Activated CD4-positive, alpha-beta memory T cell treated with anti-CD3 and anti-CD28 coated beads, Interleukin-2, amount 10 ng/mL, durations not matched to agents 7 days and 5 days (primary cell): ENCODE measurements at regions not wholly inside any gene's neighbourhood (a gene's known extent, or its start where the extent isn't known, plus 50 kb on each side); places are given as distances from the start of the nearest gene placed in this dataset.

ENCODE experiments used
- CTCF ChIA-PET: fragments of 350-600 bp; sonication (Branson Sonifier 250); formaldehyde crosslinking; loops from one replicate; lab custom pipeline; 2021; ENCODE audit warnings: antibody characterized with exemption, inconsistent platforms; lab: Charles Lee
- POLR2A ChIA-PET: fragments of 350-600 bp; sonication (Branson Sonifier 250); formaldehyde crosslinking; loops from one replicate; lab custom pipeline; 2021; ENCODE audit warnings: antibody characterized with exemption; lab: Charles Lee
- DNase-seq: peaks from one replicate; pipeline ENCODE4 v3.0.0-alpha.2; 2020
- H3K27ac Mint-ChIP-seq: one replicate; pipeline ENCODE4 v1.8.0; 2021; ENCODE audit warnings: mild to moderate bottlenecking, mixed read lengths
- H3K27me3 Mint-ChIP-seq: one replicate; pipeline ENCODE4 v1.8.0; 2021; ENCODE audit warnings: mixed read lengths
- H3K36me3 Mint-ChIP-seq: one replicate; pipeline ENCODE4 v1.8.0; 2021; ENCODE audit warnings: low read depth, mixed read lengths
- H3K4me1 Mint-ChIP-seq: one replicate; pipeline ENCODE4 v1.8.0; 2021; ENCODE audit warnings: mixed read lengths
- H3K4me3 Mint-ChIP-seq: one replicate; pipeline ENCODE4 v1.8.0; 2021; ENCODE audit warnings: mild to moderate bottlenecking, mixed read lengths
- H3K9me3 Mint-ChIP-seq: one replicate; pipeline ENCODE4 v1.8.0; 2021; ENCODE audit warnings: mixed read lengths

DNA sequence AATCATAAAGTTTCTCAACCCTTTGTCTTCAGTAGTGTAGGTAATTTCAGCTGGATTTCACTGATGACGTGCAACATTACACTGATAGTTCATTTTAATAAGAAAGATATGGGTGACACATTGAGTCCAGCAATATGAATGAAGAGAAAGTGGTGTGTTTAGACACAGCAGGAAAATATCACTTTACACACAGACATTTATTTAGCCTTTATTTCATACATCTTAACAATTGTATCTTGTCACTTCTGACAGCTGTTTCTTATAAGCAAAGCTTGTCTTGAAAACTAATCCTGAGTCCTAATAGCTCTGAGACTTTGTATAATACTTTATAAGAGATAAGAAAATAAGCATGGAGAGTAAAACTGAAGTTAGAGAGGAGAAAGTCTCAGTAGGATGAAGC lies 720.5 kb upstream of the NUDT12 start:
- Mint-ChIP-seq H3K9me3 (peaks cover 8% of the 10 kb centered on the region), H3K36me3 (no peaks in the 10 kb centered on the region), H3K27ac (no peak overlapping the region), H3K4me1 (no peaks in the 10 kb centered on the region), H3K4me3 (no peak overlapping the region), H3K27me3 (no peaks in the 10 kb centered on the region)
- CTCF ChIA-PET = no interaction called here
- POLR2A ChIA-PET = no interaction called here
- no peak for DNase-seq

DNA sequence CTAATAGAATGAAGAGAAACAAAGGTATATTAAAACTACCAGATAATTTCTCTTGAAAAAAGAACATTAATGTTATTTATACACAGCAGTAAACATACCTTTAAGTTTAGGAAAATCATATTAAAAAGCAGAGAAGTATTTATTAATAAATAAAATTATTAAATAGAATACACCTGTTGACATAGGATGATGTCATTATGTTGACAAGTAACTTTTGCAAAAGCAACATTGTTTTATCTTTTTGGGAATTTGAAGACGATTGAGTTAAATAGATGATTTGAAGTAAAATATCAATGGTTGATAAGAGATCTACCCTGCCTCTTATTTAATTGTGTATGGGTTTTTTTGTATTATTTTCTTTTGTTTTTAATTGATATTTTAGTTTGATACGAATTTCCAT lies 711.1 kb upstream of the NUDT12 start:
- no peak overlapping the region for H3K4me3 Mint-ChIP-seq
- CTCF ChIA-PET = no interaction called here

DNA sequence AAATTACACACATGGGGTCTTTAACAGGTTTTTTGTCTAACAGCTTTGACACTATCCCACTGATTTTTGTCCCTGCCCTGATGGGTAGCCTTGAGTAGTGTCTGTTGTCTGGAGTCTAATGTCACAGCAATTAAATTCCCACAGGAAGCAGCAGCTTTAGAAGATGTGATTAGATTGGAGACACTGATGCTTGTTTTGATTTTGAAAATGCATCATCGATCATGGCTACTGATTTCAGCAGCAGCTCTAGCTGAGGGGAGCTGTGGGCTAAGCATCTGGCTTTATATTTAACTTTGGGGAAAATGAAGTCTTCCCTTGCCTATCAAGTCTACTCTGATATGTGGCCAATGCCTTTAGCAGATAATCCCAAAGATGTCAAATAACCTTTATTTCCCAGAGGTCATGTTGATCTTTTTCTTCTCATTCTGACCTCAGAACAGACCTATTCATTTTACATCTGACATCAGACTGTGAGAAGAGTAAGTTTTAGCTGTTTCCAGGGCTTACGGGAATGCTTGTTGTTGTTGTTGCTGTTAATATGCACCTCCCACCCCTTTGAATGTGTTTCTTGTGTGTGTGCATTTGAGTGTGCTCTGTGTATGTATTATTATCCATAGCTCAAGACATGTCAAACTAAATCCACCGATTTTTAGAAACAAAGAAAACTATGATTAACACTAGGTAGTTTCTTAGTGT lies 704.9 kb upstream of the NUDT12 start:
- H3K4me1 Mint-ChIP-seq = no peaks in the 10 kb centered on the region
- DNase-seq = no peak
- CTCF ChIA-PET = no interaction called here
- H3K27ac Mint-ChIP-seq = no peak overlapping the region
- no peaks in the 10 kb centered on the region for H3K36me3 Mint-ChIP-seq
- no peaks in the 10 kb centered on the region for H3K27me3 Mint-ChIP-seq
- POLR2A ChIA-PET = no interaction called here
- H3K9me3 Mint-ChIP-seq = peaks cover 4% of the 10 kb centered on the region
- H3K4me3 Mint-ChIP-seq = no peak overlapping the region

More for the DNA sequence above, 711.1 kb upstream of the NUDT12 start:
- POLR2A ChIA-PET = no interaction called here
- Mint-ChIP-seq H3K4me1 (no peaks in the 10 kb centered on the region), H3K36me3 (no peaks in the 10 kb centered on the region), H3K27me3 (no peaks in the 10 kb centered on the region), H3K9me3 (peaks cover 7% of the 10 kb centered on the region), H3K27ac (no peak overlapping the region)
- no peak for DNase-seq

DNA sequence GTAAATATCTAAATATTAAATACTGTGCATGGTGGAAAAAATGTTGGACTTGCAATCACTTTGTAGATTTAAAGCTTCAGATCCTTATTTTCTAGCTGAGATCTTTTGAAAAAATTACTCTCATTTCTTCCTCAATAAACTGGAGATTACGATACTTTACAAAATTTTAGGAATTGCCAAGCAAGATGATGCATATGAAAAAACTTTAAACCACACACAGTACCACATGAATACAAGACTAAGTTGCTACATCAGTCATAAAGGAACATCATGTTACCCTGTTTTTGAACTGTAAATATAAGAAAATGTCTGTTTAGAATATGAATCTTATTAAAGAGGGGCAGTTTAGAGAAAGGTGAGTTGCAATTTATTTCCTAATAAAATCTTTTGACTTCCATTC lies 703.6 kb upstream of the NUDT12 start:
- Mint-ChIP-seq H3K27ac (no peak overlapping the region), H3K4me3 (no peak overlapping the region), H3K36me3 (no peaks in the 10 kb centered on the region), H3K27me3 (no peaks in the 10 kb centered on the region), H3K4me1 (no peaks in the 10 kb centered on the region), H3K9me3 (peaks cover 4% of the 10 kb centered on the region)
- POLR2A ChIA-PET = no interaction called here
- no peak for DNase-seq
- CTCF ChIA-PET = no interaction called here

DNA sequence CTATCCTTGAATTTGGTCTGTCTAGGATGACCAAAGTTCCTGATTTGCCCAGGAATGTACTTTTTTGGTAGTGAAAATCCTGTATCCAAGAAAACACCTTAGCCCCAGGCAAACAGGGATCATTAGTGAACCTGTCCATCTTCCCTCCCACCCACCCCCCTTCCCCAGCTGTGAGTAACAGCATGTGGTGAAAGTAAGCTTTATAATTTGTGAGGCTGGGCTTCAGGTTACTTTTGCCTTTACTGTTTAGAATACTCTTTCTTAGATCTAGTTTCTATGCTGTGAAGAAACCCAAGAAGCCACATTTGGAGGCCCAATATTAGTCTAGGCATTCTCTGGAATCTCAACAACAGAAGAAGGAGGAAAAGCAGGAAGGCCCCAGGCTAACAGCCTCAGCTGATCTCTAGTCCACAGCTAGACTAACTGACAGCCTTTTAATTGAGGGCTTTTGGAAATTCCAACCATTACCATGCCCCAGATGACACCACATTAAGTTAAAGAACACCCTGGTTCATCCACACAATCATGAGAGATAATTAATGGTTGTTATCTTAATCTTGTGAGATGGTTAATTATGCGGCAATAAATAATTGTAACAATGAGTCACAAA lies 703.0 kb upstream of the NUDT12 start:
- Mint-ChIP-seq H3K4me3 (no peak overlapping the region), H3K4me1 (no peaks in the 10 kb centered on the region), H3K9me3 (peaks cover 4% of the 10 kb centered on the region), H3K36me3 (no peaks in the 10 kb centered on the region), H3K27ac (no peak overlapping the region), H3K27me3 (no peaks in the 10 kb centered on the region)
- POLR2A ChIA-PET = no interaction called here
- no peak for DNase-seq
- CTCF ChIA-PET = no interaction called here

DNA sequence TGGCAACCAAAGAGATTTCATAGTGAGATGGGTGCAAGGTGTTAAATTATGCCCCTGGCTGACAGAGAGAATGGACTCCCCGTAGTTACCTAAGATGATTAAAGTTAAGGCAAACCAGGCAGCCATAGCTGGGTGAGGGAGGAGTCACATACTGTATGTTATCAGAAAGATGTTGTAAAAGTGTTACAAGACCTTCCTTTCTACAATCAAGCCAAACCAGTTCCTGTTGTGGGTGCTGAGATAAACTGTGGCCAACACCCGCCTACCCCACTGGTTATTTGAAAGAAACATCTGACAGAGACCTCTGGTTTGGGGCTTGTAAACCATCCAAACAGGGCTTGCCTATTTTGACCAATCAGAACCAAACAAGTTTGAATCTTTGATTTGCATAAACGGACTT lies 684.7 kb upstream of the NUDT12 start:
- no peaks in the 10 kb centered on the region for H3K9me3 Mint-ChIP-seq
- no peaks in the 10 kb centered on the region for H3K36me3 Mint-ChIP-seq
- H3K27me3 Mint-ChIP-seq = no peaks in the 10 kb centered on the region
- CTCF ChIA-PET = no interaction called here
- POLR2A ChIA-PET = no interaction called here
- H3K4me3 Mint-ChIP-seq = no peak overlapping the region
- no peak overlapping the region for H3K27ac Mint-ChIP-seq
- H3K4me1 Mint-ChIP-seq = no peaks in the 10 kb centered on the region
- DNase-seq = no peak

DNA sequence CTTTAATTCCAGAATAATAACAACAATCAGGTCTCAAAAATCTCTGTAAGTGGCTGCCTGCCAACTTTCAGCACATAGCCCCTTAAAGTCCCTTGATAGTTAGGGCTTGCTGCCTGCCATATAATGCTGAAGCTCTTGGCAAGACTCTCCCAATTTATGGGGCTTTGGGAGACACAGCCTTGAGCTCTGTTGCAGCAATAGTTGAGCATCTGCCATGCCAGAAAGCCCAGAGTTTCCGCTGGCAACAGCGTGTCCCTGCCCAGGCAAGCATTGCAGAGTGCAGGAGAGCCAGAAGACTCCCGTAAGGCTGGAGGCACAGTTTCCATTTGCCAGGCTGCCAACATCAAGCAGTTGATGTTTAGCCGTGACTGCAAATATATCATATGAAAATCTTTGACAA lies 678.5 kb upstream of the NUDT12 start:
- H3K27ac Mint-ChIP-seq = no peak overlapping the region

DNA sequence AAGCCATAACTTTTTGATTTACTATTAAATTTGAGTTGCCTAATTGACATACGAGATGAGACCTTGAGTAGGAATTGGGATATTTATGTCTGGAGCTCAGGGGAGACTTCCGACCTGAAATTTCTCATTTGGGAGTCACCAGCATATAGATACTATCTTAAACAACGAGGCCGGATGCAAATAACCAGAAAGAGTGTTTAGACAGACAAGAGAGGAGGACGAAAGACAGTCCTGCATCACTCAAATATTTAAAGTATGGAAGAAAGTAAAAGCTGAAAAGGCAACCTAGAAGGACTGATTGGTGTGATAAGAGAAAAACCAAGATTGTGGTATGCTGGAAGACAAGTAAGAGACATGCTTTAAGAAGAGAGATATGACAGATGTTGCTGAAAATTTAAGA lies 675.0 kb upstream of the NUDT12 start:
- DNase-seq = no peak
- Mint-ChIP-seq H3K4me3 (no peak overlapping the region), H3K9me3 (no peaks in the 10 kb centered on the region), H3K36me3 (no peaks in the 10 kb centered on the region), H3K4me1 (no peaks in the 10 kb centered on the region), H3K27me3 (no peaks in the 10 kb centered on the region), H3K27ac (no peak overlapping the region)
- POLR2A ChIA-PET = no interaction called here
- CTCF ChIA-PET = no interaction called here

More for the DNA sequence above, 678.5 kb upstream of the NUDT12 start:
- ChIA-PET POLR2A (no interaction called here), CTCF (no interaction called here)
- Mint-ChIP-seq H3K27me3 (no peaks in the 10 kb centered on the region), H3K4me1 (no peaks in the 10 kb centered on the region), H3K9me3 (no peaks in the 10 kb centered on the region), H3K4me3 (no peak overlapping the region), H3K36me3 (no peaks in the 10 kb centered on the region)
- no peak for DNase-seq

DNA sequence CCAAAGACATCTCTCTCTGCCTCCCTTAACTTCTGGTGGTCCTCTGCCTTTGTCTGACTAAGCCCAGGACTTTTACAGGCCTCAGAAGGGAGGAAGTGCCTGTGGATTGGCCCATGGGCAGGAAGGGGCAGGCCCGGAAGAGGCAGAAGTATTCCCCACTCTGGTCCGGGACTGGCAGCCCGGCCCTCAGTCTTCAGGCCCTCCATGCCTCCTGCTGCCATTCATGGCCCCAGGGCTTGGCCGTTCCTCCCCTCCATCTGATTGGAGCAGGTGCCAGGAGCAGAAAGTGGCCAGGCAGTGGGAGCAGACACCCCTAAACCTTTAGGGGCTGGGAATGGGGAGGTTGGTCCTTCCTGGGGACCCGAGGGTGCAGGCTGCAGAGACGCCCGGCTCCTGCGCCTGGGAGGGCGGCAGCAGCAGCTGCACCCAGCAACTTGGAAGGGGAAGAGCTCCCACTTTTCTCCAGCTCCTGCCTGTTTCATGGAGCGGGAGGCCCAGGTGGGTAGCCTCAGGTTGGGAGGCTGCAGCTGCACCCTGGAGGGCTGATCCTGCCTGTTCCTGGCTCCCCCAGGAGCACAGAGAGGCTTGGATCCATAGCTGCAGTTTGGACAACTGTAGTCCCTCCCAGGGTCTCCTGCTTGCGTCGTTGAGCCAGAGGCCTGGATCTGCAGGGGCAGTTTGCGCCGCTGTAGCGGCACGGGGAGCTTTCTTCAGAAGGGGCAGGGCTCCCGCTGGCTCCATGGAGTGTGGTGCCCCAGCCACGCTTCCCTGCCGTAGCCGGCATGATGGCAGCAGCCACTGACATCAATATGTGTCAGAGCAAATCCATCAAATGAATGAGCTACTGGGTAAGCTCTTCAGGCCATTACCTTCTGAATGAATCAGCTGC lies 661.5 kb upstream of the NUDT12 start:
- Mint-ChIP-seq H3K9me3 (peaks cover 6% of the 10 kb centered on the region), H3K4me3 (no peak overlapping the region), H3K4me1 (no peaks in the 10 kb centered on the region), H3K27ac (no peak overlapping the region), H3K27me3 (no peaks in the 10 kb centered on the region), H3K36me3 (no peaks in the 10 kb centered on the region)
- ChIA-PET POLR2A (no interaction called here), CTCF (no interaction called here)
- DNase-seq = no peak

DNA sequence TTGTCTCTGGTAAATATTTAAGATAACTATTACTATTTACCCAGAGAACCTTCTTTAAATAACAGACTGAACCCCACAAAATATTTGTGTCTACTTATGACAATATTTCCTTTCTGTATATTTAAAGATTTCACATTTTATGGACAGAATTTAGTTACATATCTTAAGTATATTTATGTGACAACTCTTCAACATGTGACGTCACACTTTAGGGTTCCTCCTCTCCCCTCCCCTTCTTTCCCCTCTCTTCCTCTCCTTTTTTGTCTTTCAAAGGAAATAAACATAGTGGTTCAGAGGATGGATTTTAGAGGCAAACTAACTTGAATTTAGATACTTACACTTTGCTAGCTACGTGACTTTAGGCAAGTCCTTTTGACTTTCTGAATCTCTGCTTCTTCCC lies 655.6 kb upstream of the NUDT12 start:
- Mint-ChIP-seq H3K27me3 (no peaks in the 10 kb centered on the region), H3K4me1 (no peaks in the 10 kb centered on the region), H3K27ac (no peak overlapping the region), H3K4me3 (no peak overlapping the region), H3K36me3 (no peaks in the 10 kb centered on the region), H3K9me3 (no peaks in the 10 kb centered on the region)
- ChIA-PET CTCF (no interaction called here), POLR2A (no interaction called here)
- no peak for DNase-seq

DNA sequence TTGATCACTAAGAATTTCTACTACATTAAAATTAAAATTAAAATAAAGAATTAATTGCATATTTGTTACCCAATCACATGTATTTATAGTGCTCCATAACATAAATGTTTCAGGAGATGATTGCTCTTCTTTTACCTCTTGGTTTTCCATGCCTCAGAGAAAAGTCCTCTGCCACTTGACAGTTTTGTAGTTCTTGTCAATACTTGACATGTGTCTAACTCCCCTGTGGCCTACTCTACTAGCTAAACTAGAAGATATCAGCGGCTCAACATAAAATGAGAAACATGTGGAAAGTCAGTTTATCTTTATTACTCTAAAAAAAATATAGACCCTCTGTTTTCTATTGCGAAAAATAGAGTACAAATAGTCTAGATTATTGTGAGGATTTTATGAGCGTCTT lies 650.6 kb upstream of the NUDT12 start:
- no peak for DNase-seq
- H3K27me3 Mint-ChIP-seq = no peaks in the 10 kb centered on the region
- H3K36me3 Mint-ChIP-seq = no peaks in the 10 kb centered on the region
- CTCF ChIA-PET = no interaction called here
- H3K9me3 Mint-ChIP-seq = no peaks in the 10 kb centered on the region
- no peak overlapping the region for H3K27ac Mint-ChIP-seq
- H3K4me3 Mint-ChIP-seq = no peak overlapping the region
- POLR2A ChIA-PET = no interaction called here
- H3K4me1 Mint-ChIP-seq = no peaks in the 10 kb centered on the region

DNA sequence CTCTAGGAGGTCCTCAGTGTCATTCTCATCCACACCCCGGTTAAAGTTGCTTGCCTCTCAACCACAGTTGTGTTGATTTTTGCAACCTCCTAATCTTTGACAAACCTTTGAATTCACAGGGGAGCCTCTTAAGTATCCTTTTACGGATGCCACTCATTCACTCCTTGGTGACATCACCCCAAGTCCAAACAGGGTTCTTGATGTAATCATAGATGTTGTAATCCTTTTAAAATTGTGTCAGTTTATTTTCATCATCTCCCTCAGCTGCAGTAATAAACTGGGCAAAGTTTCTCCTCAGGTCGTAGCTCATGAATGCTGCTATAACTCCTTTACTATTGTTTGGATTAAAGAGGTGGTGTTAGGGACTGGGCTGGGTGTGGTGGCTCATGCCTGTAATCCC lies 637.2 kb upstream of the NUDT12 start:
- H3K4me1 Mint-ChIP-seq = no peaks in the 10 kb centered on the region
- H3K36me3 Mint-ChIP-seq = no peaks in the 10 kb centered on the region
- H3K4me3 Mint-ChIP-seq = no peak overlapping the region
- no peaks in the 10 kb centered on the region for H3K27me3 Mint-ChIP-seq
- POLR2A ChIA-PET = no interaction called here
- CTCF ChIA-PET = no interaction called here
- H3K27ac Mint-ChIP-seq = no peak overlapping the region
- H3K9me3 Mint-ChIP-seq = peaks cover 7% of the 10 kb centered on the region
- DNase-seq = no peak

DNA sequence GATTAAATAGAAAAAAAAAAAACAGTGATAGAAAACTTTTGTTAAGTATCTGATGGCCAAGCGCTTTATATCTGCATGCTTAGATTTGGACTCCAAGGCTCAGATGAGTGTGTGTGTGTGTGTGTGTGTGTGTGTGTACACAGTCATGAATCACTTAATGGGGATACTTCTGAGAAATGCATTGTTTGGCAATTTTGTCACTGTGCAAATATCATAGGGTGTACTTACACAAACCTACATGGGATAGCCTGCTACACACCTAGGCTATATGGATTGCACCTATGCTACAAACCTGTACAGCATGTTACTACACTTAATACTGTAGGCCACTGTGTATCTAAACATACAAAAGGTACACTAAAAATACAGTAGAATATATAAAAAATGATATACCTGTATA lies 635.6 kb upstream of the NUDT12 start:
- Mint-ChIP-seq H3K27ac (no peak overlapping the region), H3K27me3 (no peaks in the 10 kb centered on the region), H3K9me3 (peaks cover 2% of the 10 kb centered on the region), H3K36me3 (no peaks in the 10 kb centered on the region), H3K4me3 (no peak overlapping the region), H3K4me1 (no peaks in the 10 kb centered on the region)
- no peak for DNase-seq
- POLR2A ChIA-PET = no interaction called here
- CTCF ChIA-PET = no interaction called here
